HFF-Myc (cell line): ENCODE measurements at regions not wholly inside any gene's neighbourhood (a gene's known extent, or its start where the extent isn't known, plus 50 kb on each side); places are given as distances from the start of the nearest gene placed in this dataset.

Source experiments
- DNase-seq: peaks from one replicate; pipeline ENCODE4 v3.0.0-alpha.2; 2011; ENCODE audit warnings: low read depth; ENCODE audit errors: extremely low read depth
- H3K4me3 ChIP-seq: replicated peaks from 2 replicates; pipeline ENCODE4 v1.5.1; 2011; ENCODE audit warnings: low read depth, mild to moderate bottlenecking, control low read depth, low read length
- CTCF ChIP-seq: IDR thresholded peaks from 2 replicates; pipeline ENCODE4 v1.5.1; 2012; ENCODE audit warnings: mild to moderate bottlenecking, low read depth, low read length, control low read depth; ENCODE audit errors: missing control alignments

DNA sequence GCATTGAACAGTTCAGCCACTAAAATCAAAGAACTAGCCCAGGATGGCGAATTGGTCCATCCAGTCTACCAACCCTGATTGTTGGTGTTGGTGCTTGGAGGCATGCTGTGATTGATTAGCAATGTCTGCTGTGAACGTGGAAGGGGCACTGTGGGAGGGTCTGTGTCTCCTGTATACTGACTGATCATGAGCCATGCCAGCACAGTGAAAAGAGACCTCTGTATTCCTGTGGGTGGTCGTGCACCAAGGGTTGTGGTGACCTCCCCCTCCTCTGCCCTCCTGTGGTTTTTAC lies 63.0 kb upstream of the DLK1 start:
- no peak overlapping the region for H3K4me3 ChIP-seq
- DNase-seq: no peak
- no peak for TF ChIP-seq CTCF

- DNase-seq: no peak
- no peak overlapping the region for H3K4me3 ChIP-seq
- no peak for TF ChIP-seq CTCF
These were observed 62.5 kb upstream of the DLK1 start for GRCh38 chr14:100664231-100664630.

- no peak for DNase-seq
- no peak for TF ChIP-seq CTCF
- H3K4me3 ChIP-seq: no peak overlapping the region
These were observed 61.7 kb upstream of the DLK1 start for GRCh38 chr14:100664841-100665510.

- DNase-seq: no peak
- TF ChIP-seq CTCF: no peak
- no peak overlapping the region for H3K4me3 ChIP-seq
These were observed 61.1 kb upstream of the DLK1 start for GRCh38 chr14:100665511-100666032.

GRCh38 chr14:100666403-100666802 lies 60.3 kb upstream of the DLK1 start:
- H3K4me3 ChIP-seq: no peak overlapping the region
- no peak for DNase-seq
- TF ChIP-seq CTCF: no peak

DNA sequence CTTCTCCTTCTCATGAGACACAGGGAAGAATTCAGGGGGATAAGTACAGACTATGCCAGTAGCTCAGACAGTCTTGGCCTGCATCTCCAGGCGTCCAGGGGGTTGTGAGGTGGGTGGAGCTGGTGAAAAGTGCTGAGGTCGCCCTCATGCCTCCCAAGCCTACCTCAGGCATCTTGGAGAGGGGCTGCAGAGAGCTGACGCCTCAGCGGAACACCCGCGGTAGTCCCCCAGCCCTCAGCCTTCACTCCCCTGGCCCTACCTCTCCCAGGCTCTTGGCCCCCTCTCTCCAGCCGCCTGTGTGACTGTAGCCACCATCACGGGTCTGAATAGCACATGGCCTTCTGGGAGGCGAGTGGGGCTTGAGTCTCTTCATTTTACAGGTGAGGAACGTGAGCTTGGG lies 59.8 kb upstream of the DLK1 start:
- no peak for DNase-seq
- no peak overlapping the region for H3K4me3 ChIP-seq
- TF ChIP-seq CTCF: no peak

DNA sequence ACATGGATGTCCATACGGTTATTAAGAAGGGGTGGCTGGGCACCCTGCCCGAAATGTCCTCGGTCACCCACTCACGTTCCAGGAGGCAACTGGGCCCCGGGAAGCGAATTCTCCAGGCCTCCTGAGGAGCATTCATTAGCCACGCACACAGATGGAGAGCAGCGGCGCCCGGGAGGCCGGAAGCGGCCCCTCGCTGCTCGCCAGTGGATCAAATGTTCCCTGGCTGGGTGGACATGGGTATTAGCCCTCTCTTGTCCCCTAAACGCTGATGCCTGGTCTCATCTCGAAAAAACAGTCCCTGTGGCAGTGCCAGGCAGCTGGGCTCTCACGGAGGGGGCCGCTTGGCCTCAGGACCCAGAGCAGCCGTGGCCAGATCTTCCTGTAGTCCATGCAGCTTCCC lies 59.0 kb upstream of the DLK1 start:
- no peak for TF ChIP-seq CTCF
- no peak overlapping the region for H3K4me3 ChIP-seq
- no peak for DNase-seq
